ENCODE measurements at regions not wholly inside any gene's neighbourhood (a gene's known extent, or its start where the extent isn't known, plus 50 kb on each side); places are given as distances from the start of the nearest gene placed in this dataset.

- no peak for TF ChIP-seq CTCF (IDR thresholded peaks at IDR 0.05; ENCODE audit: poor library complexity)
- TF ChIP-seq EZH2phosphoT487 (IDR thresholded peaks at IDR 0.05; ENCODE audit: low read depth, severe bottlenecking, unreplicated experiment), result no peak
- no peak for TF ChIP-seq EZH2 (IDR thresholded peaks at IDR 0.05; ENCODE audit: borderline replicate concordance)
- WGBS (ENCODE audit: low lambda C conversion rate, missing lambda C conversion rate), result 32% methylated on average over 1 of the region's 1 CpG
- no peak for DNase-seq (ENCODE audit: low spot score)
Observed at GRCh38 chr11:19365743-19366410, 125.1 kb upstream of the E2F8 start.

GRCh38 chr11:19359221-19360000 is 118.7 kb upstream of the E2F8 start:
- Histone ChIP-seq H4K20me1 (ENCODE audit: insufficient read depth, poor library complexity, severe bottlenecking) (no peaks in the 10 kb centered on the region), H3K4me2 (no peak overlapping the region), H3K36me3 (replicated peaks; ENCODE audit: insufficient read depth, low read depth) (no peaks in the 10 kb centered on the region), H3K27me3 (peaks cover 40% of the 10 kb centered on the region), H2AFZ (no peak overlapping the region), H3K79me2 (no peaks in the 10 kb centered on the region), H3K4me1 (ENCODE audit: insufficient read depth) (no peaks in the 10 kb centered on the region), H3K9me2 (replicated peaks; ENCODE audit: insufficient read depth) (no peaks in the 10 kb centered on the region), H3K9me3 (ENCODE audit: low read depth) (no peaks in the 10 kb centered on the region), H3K27ac (no peak overlapping the region), H3K4me3 (no peak overlapping the region)
- TF ChIP-seq EZH2 (IDR thresholded peaks at IDR 0.05; ENCODE audit: borderline replicate concordance), result no peak
- no peak for TF ChIP-seq CTCF (IDR thresholded peaks at IDR 0.05; ENCODE audit: poor library complexity)
- no peak for TF ChIP-seq EZH2phosphoT487 (IDR thresholded peaks at IDR 0.05; ENCODE audit: low read depth, severe bottlenecking, unreplicated experiment)
- DNase-seq (ENCODE audit: low spot score), result no peak
- 85% methylated on average over 7 of the region's 7 CpGs for WGBS (ENCODE audit: low lambda C conversion rate, missing lambda C conversion rate)

More at GRCh38 chr11:19365743-19366410, 125.1 kb upstream of the E2F8 start:
- Histone ChIP-seq H3K27ac (no peak overlapping the region), H4K20me1 (ENCODE audit: insufficient read depth, poor library complexity, severe bottlenecking) (no peaks in the 10 kb centered on the region), H3K36me3 (replicated peaks; ENCODE audit: insufficient read depth, low read depth) (no peaks in the 10 kb centered on the region), H3K4me1 (ENCODE audit: insufficient read depth) (no peaks in the 10 kb centered on the region), H2AFZ (no peak overlapping the region), H3K9me2 (replicated peaks; ENCODE audit: insufficient read depth) (no peaks in the 10 kb centered on the region), H3K27me3 (peaks cover 5% of the 10 kb centered on the region), H3K9me3 (ENCODE audit: low read depth) (no peaks in the 10 kb centered on the region), H3K4me2 (no peak overlapping the region), H3K79me2 (no peaks in the 10 kb centered on the region), H3K4me3 (no peak overlapping the region)

GRCh38 chr11:19357943-19358342 is 117.2 kb upstream of the E2F8 start:
- no peaks in the 10 kb centered on the region for H3K9me3 ChIP-seq (ENCODE audit: low read depth)
- H3K79me2 ChIP-seq, result no peaks in the 10 kb centered on the region
- H3K4me3 ChIP-seq, result no peak overlapping the region
- WGBS (ENCODE audit: low lambda C conversion rate, missing lambda C conversion rate), result 94% methylated on average over 3 of the region's 3 CpGs
- H3K27ac ChIP-seq, result no peak overlapping the region
- H3K27me3 ChIP-seq, result peaks cover 42% of the 10 kb centered on the region
- no peaks in the 10 kb centered on the region for H3K4me1 ChIP-seq (ENCODE audit: insufficient read depth)
- H3K4me2 ChIP-seq, result no peak overlapping the region
- TF ChIP-seq EZH2phosphoT487 (IDR thresholded peaks at IDR 0.05; ENCODE audit: low read depth, severe bottlenecking, unreplicated experiment) (no peak), CTCF (IDR thresholded peaks at IDR 0.05; ENCODE audit: poor library complexity) (no peak)
- no peak for DNase-seq (ENCODE audit: low spot score)
- no peaks in the 10 kb centered on the region for H3K36me3 ChIP-seq (replicated peaks; ENCODE audit: insufficient read depth, low read depth)
- no peaks in the 10 kb centered on the region for H3K9me2 ChIP-seq (replicated peaks; ENCODE audit: insufficient read depth)
- H4K20me1 ChIP-seq (ENCODE audit: insufficient read depth, poor library complexity, severe bottlenecking), result no peaks in the 10 kb centered on the region
- H2AFZ ChIP-seq, result no peak overlapping the region
